SU-DHL-6 (cell line): ENCODE measurements at regions not wholly inside any gene's neighbourhood (a gene's known extent, or its start where the extent isn't known, plus 50 kb on each side); places are given as distances from the start of the nearest gene placed in this dataset.

Experiments
- H2AFZ ChIP-seq: fragments of 200-600 bp; sonication (generic); 2 replicates; pipeline ENCODE4 v1.6.1; 2014; ENCODE audit warnings: low read depth, mild to moderate bottlenecking, moderate library complexity, mixed read lengths, antibody characterized with exemption, low read length; ENCODE audit not compliant: severe bottlenecking
- H3F3A ChIP-seq: fragments of 200-600 bp; shearing (Covaris generic); 2 replicates; pipeline ENCODE4 v1.6.0; 2016; ENCODE audit warnings: antibody characterized with exemption, mild to moderate bottlenecking; ENCODE audit not compliant: insufficient read depth
- H3K27ac ChIP-seq: fragments of 200-600 bp; sonication (generic); 2 replicates; pipeline ENCODE4 v1.5.1; 2016; ENCODE audit warnings: low read depth, mild to moderate bottlenecking, low read length, moderate library complexity, mixed read lengths
- H3K27me3 ChIP-seq: fragments of 200-600 bp; sonication (generic), shearing (Covaris generic); 2 replicates; pipeline ENCODE4 v1.6.0; 2014; ENCODE audit warnings: mild to moderate bottlenecking, low read length
- H3K36me3 ChIP-seq: fragments of 200-600 bp; sonication (generic); 2 replicates; pipeline ENCODE4 v1.6.1; 2014; ENCODE audit warnings: mild to moderate bottlenecking, low read length, mixed read lengths
- H3K4me2 ChIP-seq: fragments of 300-600, 200-600 bp; shearing (Covaris generic), sonication (generic); 2 replicates; pipeline ENCODE4 v1.6.0; 2014; ENCODE audit warnings: low read length, low read depth, mild to moderate bottlenecking; ENCODE audit not compliant: poor library complexity, severe bottlenecking
- H3K4me3 ChIP-seq: fragments of 200-600 bp; sonication (generic); 2 replicates; pipeline ENCODE4 v1.5.1; 2014; ENCODE audit warnings: antibody characterized with exemption, low read length, mild to moderate bottlenecking, mixed read lengths; ENCODE audit not compliant: insufficient read depth, poor library complexity, severe bottlenecking
- H3K79me2 ChIP-seq: fragments of 200-600 bp; sonication (generic); 2 replicates; pipeline ENCODE4 v1.6.1; 2014; ENCODE audit warnings: mild to moderate bottlenecking, low read length, moderate library complexity; ENCODE audit not compliant: insufficient read depth
- H3K9ac ChIP-seq: fragments of 200-600 bp; sonication (generic); 2 replicates; pipeline ENCODE4 v1.7.0; 2014; ENCODE audit warnings: mild to moderate bottlenecking, low read length
- H3K9me2 ChIP-seq: fragments of 200-600 bp; sonication (generic); replicated peaks from 2 replicates; pipeline ENCODE4 v1.6.1; 2014; ENCODE audit warnings: low read length; ENCODE audit not compliant: insufficient read depth
- H3K9me3 ChIP-seq: fragments of 200-600 bp; sonication (generic); 2 replicates; pipeline ENCODE4 v1.6.1; 2014; ENCODE audit warnings: low read length, mixed read lengths; ENCODE audit not compliant: insufficient read depth
- H4K20me1 ChIP-seq: fragments of 200-600 bp; sonication (generic); 2 replicates; pipeline ENCODE4 v1.6.1; 2014; ENCODE audit warnings: low read depth, mild to moderate bottlenecking, antibody characterized with exemption, low read length, moderate library complexity, mixed read lengths
- CTCF ChIP-seq: fragments of 200-600 bp; sonication (generic); IDR thresholded peaks from one replicate; pipeline ENCODE4 v1.5.1; 2017; ENCODE audit warnings: antibody characterized with exemption, mild to moderate bottlenecking, low read length, moderate library complexity; ENCODE audit not compliant: insufficient read depth, poor library complexity, severe bottlenecking
- EZH2phosphoT487 ChIP-seq: fragments of 200-600 bp; sonication (generic), shearing (Covaris generic); conservative IDR thresholded peaks from 2 replicates; pipeline ENCODE4 v1.6.1; 2018; ENCODE audit warnings: mild to moderate bottlenecking, antibody characterized with exemption, low read length, moderate library complexity, mixed read lengths

- H3K9ac ChIP-seq: peak overlapping the region; percentile 3; the same call in 1 of the 2 replicates
- H3K27me3 ChIP-seq: no peaks in the 10 kb centered on the region
- H3K36me3 ChIP-seq: no peaks in the 10 kb centered on the region
- no peaks in the 10 kb centered on the region for H3K9me2 ChIP-seq
- no peaks in the 10 kb centered on the region for H3K9me3 ChIP-seq
- no peaks in the 10 kb centered on the region for H3K79me2 ChIP-seq
- TF ChIP-seq CTCF: no peak
- no peak for TF ChIP-seq EZH2phosphoT487
- peak overlapping the region; percentile 62 for H3K4me2 ChIP-seq
- peak overlapping the region; percentile 93 for H2AFZ ChIP-seq
- no peaks in the 10 kb centered on the region for H4K20me1 ChIP-seq
- H3K27ac ChIP-seq: peak overlapping the region; percentile 8; the same call in 1 of the 2 replicates
- no peaks in the 10 kb centered on the region for H3F3A ChIP-seq
- peak overlapping the region; percentile 8 for H3K4me3 ChIP-seq
Measured at GRCh38 chr3:177538750-177539730, 341.8 kb upstream of the TBL1XR1 start.

GRCh38 chr3:177541541-177541940 is 344.3 kb upstream of the TBL1XR1 start:
- Histone ChIP-seq H3K4me3 (no peak overlapping the region), H2AFZ (no peak overlapping the region), H4K20me1 (no peaks in the 10 kb centered on the region), H3K27ac (no peak overlapping the region), H3K79me2 (no peaks in the 10 kb centered on the region), H3K27me3 (no peaks in the 10 kb centered on the region), H3K36me3 (no peaks in the 10 kb centered on the region), H3K9me2 (no peaks in the 10 kb centered on the region), H3K9ac (no peak overlapping the region), H3K4me2 (no peak overlapping the region), H3F3A (no peaks in the 10 kb centered on the region), H3K9me3 (no peaks in the 10 kb centered on the region)
- TF ChIP-seq CTCF (no peak), EZH2phosphoT487 (no peak)

- no peak overlapping the region for H3K4me3 ChIP-seq
- H3K36me3 ChIP-seq: no peaks in the 10 kb centered on the region
- no peak overlapping the region for H3K9ac ChIP-seq
- no peaks in the 10 kb centered on the region for H3K9me2 ChIP-seq
- H3K9me3 ChIP-seq: no peaks in the 10 kb centered on the region
- no peaks in the 10 kb centered on the region for H4K20me1 ChIP-seq
- no peak for TF ChIP-seq EZH2phosphoT487
- TF ChIP-seq CTCF: no peak
- H3F3A ChIP-seq: no peaks in the 10 kb centered on the region
- H3K4me2 ChIP-seq: no peak overlapping the region
- H3K79me2 ChIP-seq: no peaks in the 10 kb centered on the region
- H3K27me3 ChIP-seq: no peaks in the 10 kb centered on the region
- no peak overlapping the region for H2AFZ ChIP-seq
- H3K27ac ChIP-seq: no peak overlapping the region
Measured at GRCh38 chr3:177545964-177546363, 348.7 kb upstream of the TBL1XR1 start.
